Ectodermal cell (in vitro differentiated cells): ENCODE measurements at regions not wholly inside any gene's neighbourhood (a gene's known extent, or its start where the extent isn't known, plus 50 kb on each side); places are given as distances from the start of the nearest gene placed in this dataset.
"Not testable (repeated sequence)": the region's sequence is repeated elsewhere in the genome, so short reads cannot be mapped to it uniquely, and the experiment has no call there.

Experiments used
- H3K27ac ChIP-seq: 2 replicates; pipeline ENCODE4 v1.7.0; 2013; ENCODE audit warnings: mild to moderate bottlenecking, low read depth, low read length; ENCODE audit not compliant: insufficient read depth, poor library complexity, severe bottlenecking
- H3K27me3 ChIP-seq: 2 replicates; pipeline ENCODE4 v1.7.0; 2013; ENCODE audit warnings: mild to moderate bottlenecking, low read length; ENCODE audit not compliant: insufficient read depth, control insufficient read depth, poor library complexity, severe bottlenecking
- H3K36me3 ChIP-seq: one replicate; pipeline ENCODE4 v1.7.0; 2013; ENCODE audit warnings: low read length; ENCODE audit not compliant: control insufficient read depth, insufficient read depth
- H3K4me1 ChIP-seq: one replicate; pipeline ENCODE4 v1.7.0; 2013; ENCODE audit warnings: low read length; ENCODE audit not compliant: control insufficient read depth, insufficient read depth
- H3K4me3 ChIP-seq: 2 replicates; pipeline ENCODE4 v1.7.0; 2013; ENCODE audit warnings: low read depth, low read length, control low read depth; ENCODE audit not compliant: insufficient read depth
- H3K9me3 ChIP-seq: 2 replicates; pipeline ENCODE4 v1.7.0; 2013; ENCODE audit warnings: mild to moderate bottlenecking, low read length, moderate library complexity; ENCODE audit not compliant: control insufficient read depth
- WGBS, 2 experiments: methylation state at CpG; one replicate each; pipeline ENCODE4 v1.1.7; 2013; ENCODE audit warnings: missing lambda C conversion rate in 2 of 2; 5-methylcytosine and 5-hydroxymethylcytosine counted together

GRCh38 chr10:129059977-129060376 lies 407.1 kb upstream of the MGMT start:
- WGBS, 2 experiments, result 94 to 95% methylated on average over 9 of the region's 9 CpGs
- Histone ChIP-seq H3K4me1 (peaks cover 19% of the 10 kb centered on the region), H3K4me3 (no peak overlapping the region), H3K27me3 (no peaks in the 10 kb centered on the region), H3K9me3 (no peaks in the 10 kb centered on the region), H3K27ac (no peak overlapping the region), H3K36me3 (no peaks in the 10 kb centered on the region)

- Histone ChIP-seq H3K9me3 (no peaks in the 10 kb centered on the region), H3K27me3 (no peaks in the 10 kb centered on the region), H3K4me3 (no peak overlapping the region), H3K27ac (no peak overlapping the region), H3K4me1 (no peaks in the 10 kb centered on the region), H3K36me3 (no peaks in the 10 kb centered on the region)
- WGBS, 2 experiments, result 92 to 100% methylated on average over 2 to 4 of the region's 4 CpGs
Measured at GRCh38 chr10:129063212-129063611, 403.8 kb upstream of the MGMT start.

GRCh38 chr10:129063877-129064276 lies 403.2 kb upstream of the MGMT start:
- no peaks in the 10 kb centered on the region for H3K36me3 ChIP-seq
- no peak overlapping the region for H3K4me3 ChIP-seq
- H3K27me3 ChIP-seq, result no peaks in the 10 kb centered on the region
- H3K9me3 ChIP-seq, result no peaks in the 10 kb centered on the region
- H3K4me1 ChIP-seq, result no peaks in the 10 kb centered on the region
- WGBS, 2 experiments, result 81 to 94% methylated on average over 5 of the region's 5 CpGs
- H3K27ac ChIP-seq, result no peak overlapping the region

- not testable (repeated sequence) for H3K27me3 ChIP-seq, H3K4me1 ChIP-seq, H3K9me3 ChIP-seq, H3K27ac ChIP-seq, H3K36me3 ChIP-seq, H3K4me3 ChIP-seq
- 100% methylated on average over 2 to 3 of the region's 4 CpGs for WGBS, 2 experiments
Measured at GRCh38 chr10:129066529-129066928, 400.5 kb upstream of the MGMT start.

- H3K36me3 ChIP-seq, H3K9me3 ChIP-seq, H3K27ac ChIP-seq, H3K27me3 ChIP-seq, H3K4me1 ChIP-seq, H3K4me3 ChIP-seq: not testable (repeated sequence)
- WGBS, 2 experiments, result 95 to 97% methylated on average over 29 of the region's 29 CpGs
Measured at GRCh38 chr10:129071411-129071810, 395.6 kb upstream of the MGMT start.

- H3K4me1 ChIP-seq, result no peaks in the 10 kb centered on the region
- H3K36me3 ChIP-seq, result no peaks in the 10 kb centered on the region
- no peak overlapping the region for H3K27ac ChIP-seq
- no peaks in the 10 kb centered on the region for H3K27me3 ChIP-seq
- H3K9me3 ChIP-seq, result no peaks in the 10 kb centered on the region
- H3K4me3 ChIP-seq, result no peak overlapping the region
- 89 to 94% methylated on average over 3 of the region's 3 CpGs for WGBS, 2 experiments
Measured at GRCh38 chr10:129074939-129075338, 392.1 kb upstream of the MGMT start.

- no peaks in the 10 kb centered on the region for H3K4me1 ChIP-seq
- H3K9me3 ChIP-seq, result no peaks in the 10 kb centered on the region
- no peaks in the 10 kb centered on the region for H3K36me3 ChIP-seq
- WGBS, 2 experiments, result 94 to 98% methylated on average over 6 of the region's 6 CpGs
- no peak overlapping the region for H3K4me3 ChIP-seq
- H3K27me3 ChIP-seq, result no peaks in the 10 kb centered on the region
- no peak overlapping the region for H3K27ac ChIP-seq
Measured at GRCh38 chr10:129075508-129075907, 391.5 kb upstream of the MGMT start.

GRCh38 chr10:129075927-129076326 lies 391.1 kb upstream of the MGMT start:
- no peaks in the 10 kb centered on the region for H3K27me3 ChIP-seq
- no peak overlapping the region for H3K27ac ChIP-seq
- WGBS, 2 experiments, result 89 to 90% methylated on average over 11 of the region's 11 CpGs
- H3K9me3 ChIP-seq, result no peaks in the 10 kb centered on the region
- no peaks in the 10 kb centered on the region for H3K4me1 ChIP-seq
- H3K4me3 ChIP-seq, result no peak overlapping the region
- H3K36me3 ChIP-seq, result no peaks in the 10 kb centered on the region

GRCh38 chr10:129078346-129078745 lies 388.7 kb upstream of the MGMT start:
- H3K27ac ChIP-seq, result no peak overlapping the region
- no peaks in the 10 kb centered on the region for H3K27me3 ChIP-seq
- H3K36me3 ChIP-seq, result no peaks in the 10 kb centered on the region
- H3K4me1 ChIP-seq, result no peaks in the 10 kb centered on the region
- no peaks in the 10 kb centered on the region for H3K9me3 ChIP-seq
- no peak overlapping the region for H3K4me3 ChIP-seq
- WGBS, 2 experiments, result 83 to 91% methylated on average over 3 of the region's 3 CpGs

GRCh38 chr10:129078746-129079145 lies 388.3 kb upstream of the MGMT start:
- 94 to 95% methylated on average over 7 of the region's 7 CpGs for WGBS, 2 experiments
- H3K27me3 ChIP-seq, result no peaks in the 10 kb centered on the region
- H3K4me3 ChIP-seq, result no peak overlapping the region
- no peaks in the 10 kb centered on the region for H3K9me3 ChIP-seq
- H3K36me3 ChIP-seq, result no peaks in the 10 kb centered on the region
- H3K27ac ChIP-seq, result no peak overlapping the region
- no peaks in the 10 kb centered on the region for H3K4me1 ChIP-seq

- no peaks in the 10 kb centered on the region for H3K9me3 ChIP-seq
- no peak overlapping the region for H3K4me3 ChIP-seq
- H3K27me3 ChIP-seq, result no peaks in the 10 kb centered on the region
- no peak overlapping the region for H3K27ac ChIP-seq
- no peaks in the 10 kb centered on the region for H3K4me1 ChIP-seq
- 72 to 79% methylated on average over 3 of the region's 3 CpGs for WGBS, 2 experiments
- H3K36me3 ChIP-seq, result no peaks in the 10 kb centered on the region
Measured at GRCh38 chr10:129079705-129080104, 387.3 kb upstream of the MGMT start.
